Fibroblast of pulmonary artery (primary cell): ENCODE measurements at regions not wholly inside any gene's neighbourhood (a gene's known extent, or its start where the extent isn't known, plus 50 kb on each side); places are given as distances from the start of the nearest gene placed in this dataset.

Experiments
- DNase-seq: peaks from one replicate; pipeline ENCODE4 v3.0.0-alpha.2; 2010; ENCODE audit warnings: low read depth
- H3K4me3 ChIP-seq: replicated peaks from 2 replicates; pipeline ENCODE4 v1.5.1; 2011; ENCODE audit warnings: low read depth, mild to moderate bottlenecking, control low read depth, low read length, moderate library complexity
- TF ChIP-seq, protein P1 (sequence below): IDR thresholded peaks from 2 replicates; pipeline ENCODE4 v1.5.1; 2011; ENCODE audit warnings: mild to moderate bottlenecking, control low read depth, low read length, inconsistent platforms; ENCODE audit errors: missing control alignments

DNA sequence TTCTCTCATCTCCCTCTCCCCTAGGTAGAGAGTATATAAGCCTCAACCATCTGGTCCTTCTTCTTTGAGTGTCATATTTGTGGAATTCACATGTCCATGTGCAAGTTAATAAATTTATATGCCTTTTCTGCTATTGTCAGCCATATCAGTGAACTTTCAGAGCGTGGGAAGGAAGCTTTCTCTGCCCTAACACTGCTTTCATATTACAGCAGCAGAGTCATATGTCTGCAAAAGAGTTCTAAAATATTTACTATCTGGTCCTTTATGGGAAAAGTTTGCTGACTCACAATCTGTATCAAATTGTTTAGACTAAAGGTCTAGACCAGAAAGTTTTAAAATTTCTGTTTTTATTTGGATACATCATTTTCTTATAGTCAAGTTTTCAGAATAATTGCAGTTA, 669.0 kb downstream of the LRRC70 start:
- no peak for DNase-seq
- TF ChIP-seq, protein P1, sequence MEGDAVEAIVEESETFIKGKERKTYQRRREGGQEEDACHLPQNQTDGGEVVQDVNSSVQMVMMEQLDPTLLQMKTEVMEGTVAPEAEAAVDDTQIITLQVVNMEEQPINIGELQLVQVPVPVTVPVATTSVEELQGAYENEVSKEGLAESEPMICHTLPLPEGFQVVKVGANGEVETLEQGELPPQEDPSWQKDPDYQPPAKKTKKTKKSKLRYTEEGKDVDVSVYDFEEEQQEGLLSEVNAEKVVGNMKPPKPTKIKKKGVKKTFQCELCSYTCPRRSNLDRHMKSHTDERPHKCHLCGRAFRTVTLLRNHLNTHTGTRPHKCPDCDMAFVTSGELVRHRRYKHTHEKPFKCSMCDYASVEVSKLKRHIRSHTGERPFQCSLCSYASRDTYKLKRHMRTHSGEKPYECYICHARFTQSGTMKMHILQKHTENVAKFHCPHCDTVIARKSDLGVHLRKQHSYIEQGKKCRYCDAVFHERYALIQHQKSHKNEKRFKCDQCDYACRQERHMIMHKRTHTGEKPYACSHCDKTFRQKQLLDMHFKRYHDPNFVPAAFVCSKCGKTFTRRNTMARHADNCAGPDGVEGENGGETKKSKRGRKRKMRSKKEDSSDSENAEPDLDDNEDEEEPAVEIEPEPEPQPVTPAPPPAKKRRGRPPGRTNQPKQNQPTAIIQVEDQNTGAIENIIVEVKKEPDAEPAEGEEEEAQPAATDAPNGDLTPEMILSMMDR: no peak
- no peak overlapping the region for H3K4me3 ChIP-seq

- TF ChIP-seq, protein P1: no peak
- DNase-seq: no peak
These were observed 666.7 kb downstream of the LRRC70 start for GRCh38 chr5:63245271-63245670.

GRCh38 chr5:63240063-63240755, 661.6 kb downstream of the LRRC70 start:
- TF ChIP-seq, protein P1: no peak
- H3K4me3 ChIP-seq: no peak overlapping the region
- no peak for DNase-seq

More at GRCh38 chr5:63245271-63245670, 666.7 kb downstream of the LRRC70 start:
- no peak overlapping the region for H3K4me3 ChIP-seq

- H3K4me3 ChIP-seq: no peak overlapping the region
These were observed 655.3 kb downstream of the LRRC70 start for GRCh38 chr5:63233911-63234310.

DNA sequence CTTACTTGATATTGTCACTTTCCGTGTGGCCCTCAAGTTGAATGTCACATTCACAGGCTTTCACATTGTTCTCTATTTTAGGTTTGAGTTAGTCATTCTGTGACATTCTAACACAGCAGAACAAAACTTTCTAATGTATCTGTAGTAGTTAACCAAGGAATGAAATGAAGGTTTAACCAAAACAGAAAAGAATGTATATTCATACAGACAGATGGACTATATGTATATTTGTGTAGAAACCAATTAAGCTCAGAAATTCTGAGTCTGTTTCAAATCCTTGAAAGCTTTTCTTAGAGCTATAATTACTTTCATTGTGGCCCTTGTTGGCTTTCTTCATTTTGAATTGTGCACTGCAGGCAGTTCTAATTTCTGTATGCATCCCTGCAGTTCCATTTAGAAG, 654.7 kb downstream of the LRRC70 start:
- no peak for DNase-seq
- TF ChIP-seq, protein P1: no peak
- no peak overlapping the region for H3K4me3 ChIP-seq

More at GRCh38 chr5:63233911-63234310, 655.3 kb downstream of the LRRC70 start:
- DNase-seq: peak; percentile 69
- TF ChIP-seq, protein P1: no peak

DNA sequence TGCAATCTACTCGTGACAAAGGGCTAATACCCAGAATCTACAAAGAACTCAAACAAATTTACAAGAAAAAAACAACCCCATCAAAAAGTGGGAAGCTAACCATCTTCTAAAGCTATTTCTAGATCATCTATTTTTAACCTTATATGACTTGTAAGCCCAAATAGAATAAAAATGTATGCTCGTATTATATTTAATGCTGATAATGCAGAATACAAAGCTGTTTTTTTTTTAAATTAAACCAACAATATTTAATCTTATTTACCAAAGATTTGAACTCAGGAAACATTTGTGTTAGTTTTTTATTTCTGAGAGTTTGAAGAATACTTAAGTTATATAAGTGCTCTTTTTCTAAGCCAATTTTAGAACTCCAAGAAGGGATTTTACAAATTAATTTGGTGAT, 652.1 kb downstream of the LRRC70 start:
- no peak overlapping the region for H3K4me3 ChIP-seq
- no peak for DNase-seq
- TF ChIP-seq, protein P1: no peak

DNA sequence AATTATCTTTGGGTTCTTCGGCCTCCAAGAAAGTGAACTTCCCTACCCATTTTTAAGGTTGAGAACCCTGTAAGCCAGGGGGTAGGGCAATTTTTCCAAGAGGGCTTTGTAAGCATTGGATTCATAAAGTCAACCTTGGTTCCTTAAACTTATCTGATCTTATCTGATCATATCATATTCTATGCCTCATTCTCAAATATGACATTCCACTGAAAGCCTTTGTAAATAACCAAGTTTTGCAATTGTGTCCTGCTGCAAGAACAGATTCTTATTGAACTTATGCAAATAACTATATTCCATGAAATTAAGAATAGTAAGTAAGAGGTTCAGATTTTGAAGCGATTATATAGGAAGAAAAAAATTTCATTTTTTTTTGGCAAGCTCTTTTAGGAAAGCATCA, 649.5 kb downstream of the LRRC70 start:
- no peak for DNase-seq
- TF ChIP-seq, protein P1: no peak
- H3K4me3 ChIP-seq: no peak overlapping the region
